Fibroblast of lung (primary cell): ENCODE measurements at regions not wholly inside any gene's neighbourhood (a gene's known extent, or its start where the extent isn't known, plus 50 kb on each side); places are given as distances from the start of the nearest gene placed in this dataset.
"Not testable (repeated sequence)": the region's sequence is repeated elsewhere in the genome, so short reads cannot be mapped to it uniquely, and the experiment has no call there.

Experiments
- DNase-seq, 2 donors: peaks; one replicate each; pipeline versions ENCODE4 v3.0.0 to v3.0.0-alpha.2; 2010; ENCODE audit warnings: low read depth in 2 of 2
- H2AFZ ChIP-seq: 2 replicates; pipeline ENCODE4 v1.5.1; 2012; ENCODE audit warnings: low read length, control low read depth, inconsistent platforms
- H3K27ac ChIP-seq: 2 replicates; pipeline ENCODE4 v1.5.1; 2011; ENCODE audit warnings: low read length, control low read depth; ENCODE audit not compliant: insufficient read depth
- H3K27me3 ChIP-seq: 2 replicates; pipeline ENCODE4 v1.5.1; 2011; ENCODE audit warnings: mild to moderate bottlenecking, low read length; ENCODE audit not compliant: control insufficient read depth, insufficient read depth
- H3K36me3 ChIP-seq: 2 replicates; pipeline ENCODE4 v1.5.1; 2011; ENCODE audit warnings: low read length; ENCODE audit not compliant: control insufficient read depth, insufficient read depth
- H3K4me1 ChIP-seq: 2 replicates; pipeline ENCODE4 v1.5.1; 2011; ENCODE audit warnings: low read length; ENCODE audit not compliant: control insufficient read depth, insufficient read depth; ENCODE audit errors: extremely low read depth
- H3K4me2 ChIP-seq: 2 replicates; pipeline ENCODE4 v1.5.1; 2011; ENCODE audit warnings: low read length, control low read depth; ENCODE audit not compliant: insufficient read depth; ENCODE audit errors: extremely low read depth
- H3K4me3 ChIP-seq, 4 experiments: fragments of 200-600 bp in 1 of 4; sonication (generic) in 1 of 4; replicated peaks in 1 of 4; 2 replicates each; pipeline ENCODE4 v1.5.1; 2011 to 2016; ENCODE audit warnings: low read length in 4 of 4, low read depth in 3 of 4, mild to moderate bottlenecking in 3 of 4, control low read depth in 2 of 4, inconsistent platforms in 1 of 4, mixed read lengths in 1 of 4; ENCODE audit not compliant: insufficient read depth in 1 of 4; ENCODE audit errors: control extremely low read depth in 1 of 4
- H3K79me2 ChIP-seq: 2 replicates; pipeline ENCODE4 v1.5.1; 2012; ENCODE audit warnings: mild to moderate bottlenecking, low read length, inconsistent platforms; ENCODE audit not compliant: control insufficient read depth, insufficient read depth
- H3K9ac ChIP-seq: 2 replicates; pipeline ENCODE4 v1.5.1; 2011; ENCODE audit warnings: mild to moderate bottlenecking, low read length, control low read depth; ENCODE audit not compliant: insufficient read depth
- H3K9me3 ChIP-seq: 2 replicates; pipeline ENCODE4 v1.5.1; 2012; ENCODE audit warnings: low read depth, low read length; ENCODE audit not compliant: control insufficient read depth, insufficient read depth
- H4K20me1 ChIP-seq: 2 replicates; pipeline ENCODE4 v1.5.1; 2011; ENCODE audit warnings: low read length; ENCODE audit not compliant: control insufficient read depth, insufficient read depth; ENCODE audit errors: extremely low read depth
- EZH2 ChIP-seq: IDR thresholded peaks from 2 replicates; pipeline ENCODE4 v1.5.1; 2012; ENCODE audit warnings: low read length, control low read depth, mild to moderate bottlenecking; ENCODE audit errors: missing control alignments
- TF ChIP-seq, protein P1 (sequence below), 2 donors: IDR thresholded peaks in 1 of 2; conservative IDR thresholded peaks in 1 of 2; 1 replicate in 1 of 2; 2 replicates in 1 of 2; pipeline ENCODE4 v1.5.1; 2011 to 2012; ENCODE audit warnings: low read length in 2 of 2, control low read depth in 1 of 2, inconsistent platforms in 1 of 2, low read depth in 1 of 2, mild to moderate bottlenecking in 1 of 2

DNA sequence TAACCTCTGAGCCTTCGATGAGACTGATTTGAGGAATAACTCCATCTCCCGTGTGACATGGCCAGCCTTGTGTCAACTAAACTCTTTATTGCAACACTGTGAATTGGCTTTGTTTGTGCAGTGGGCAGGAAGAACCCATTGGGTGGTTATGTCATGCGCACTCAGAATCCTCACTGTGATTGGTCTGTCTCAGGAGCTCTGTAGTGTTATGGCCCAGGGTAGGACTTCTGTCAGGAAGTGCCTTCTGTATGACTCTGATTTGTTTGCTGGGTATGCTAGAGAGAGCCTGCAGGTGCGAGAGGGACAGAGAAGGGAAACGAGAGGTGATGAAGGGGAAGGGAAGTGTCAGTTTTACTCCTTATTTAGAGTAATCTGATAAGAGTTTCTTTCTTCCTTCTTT is 71.5 kb upstream of the DCD start:
- no peaks in the 10 kb centered on the region for H3K79me2 ChIP-seq
- no peak overlapping the region for H3K27ac ChIP-seq
- no peaks in the 10 kb centered on the region for H3K27me3 ChIP-seq
- no peak overlapping the region for H3K9ac ChIP-seq
- no peak for DNase-seq
- no peak overlapping the region for H2AFZ ChIP-seq
- H3K4me1 ChIP-seq, result no peaks in the 10 kb centered on the region
- no peak overlapping the region for H3K4me3 ChIP-seq
- H3K4me2 ChIP-seq, result no peak overlapping the region
- no peaks in the 10 kb centered on the region for H3K36me3 ChIP-seq
- TF ChIP-seq EZH2, result no peak
- TF ChIP-seq, protein P1, sequence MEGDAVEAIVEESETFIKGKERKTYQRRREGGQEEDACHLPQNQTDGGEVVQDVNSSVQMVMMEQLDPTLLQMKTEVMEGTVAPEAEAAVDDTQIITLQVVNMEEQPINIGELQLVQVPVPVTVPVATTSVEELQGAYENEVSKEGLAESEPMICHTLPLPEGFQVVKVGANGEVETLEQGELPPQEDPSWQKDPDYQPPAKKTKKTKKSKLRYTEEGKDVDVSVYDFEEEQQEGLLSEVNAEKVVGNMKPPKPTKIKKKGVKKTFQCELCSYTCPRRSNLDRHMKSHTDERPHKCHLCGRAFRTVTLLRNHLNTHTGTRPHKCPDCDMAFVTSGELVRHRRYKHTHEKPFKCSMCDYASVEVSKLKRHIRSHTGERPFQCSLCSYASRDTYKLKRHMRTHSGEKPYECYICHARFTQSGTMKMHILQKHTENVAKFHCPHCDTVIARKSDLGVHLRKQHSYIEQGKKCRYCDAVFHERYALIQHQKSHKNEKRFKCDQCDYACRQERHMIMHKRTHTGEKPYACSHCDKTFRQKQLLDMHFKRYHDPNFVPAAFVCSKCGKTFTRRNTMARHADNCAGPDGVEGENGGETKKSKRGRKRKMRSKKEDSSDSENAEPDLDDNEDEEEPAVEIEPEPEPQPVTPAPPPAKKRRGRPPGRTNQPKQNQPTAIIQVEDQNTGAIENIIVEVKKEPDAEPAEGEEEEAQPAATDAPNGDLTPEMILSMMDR (conservative IDR thresholded peaks at IDR 0.05 in 1 of 2, IDR thresholded peaks at IDR 0.05 in 1 of 2; ENCODE audit: low read depth in 1 of 2, low read length in 2 of 2), result no peak
- no peaks in the 10 kb centered on the region for H3K9me3 ChIP-seq
- H4K20me1 ChIP-seq, result no peaks in the 10 kb centered on the region

DNA sequence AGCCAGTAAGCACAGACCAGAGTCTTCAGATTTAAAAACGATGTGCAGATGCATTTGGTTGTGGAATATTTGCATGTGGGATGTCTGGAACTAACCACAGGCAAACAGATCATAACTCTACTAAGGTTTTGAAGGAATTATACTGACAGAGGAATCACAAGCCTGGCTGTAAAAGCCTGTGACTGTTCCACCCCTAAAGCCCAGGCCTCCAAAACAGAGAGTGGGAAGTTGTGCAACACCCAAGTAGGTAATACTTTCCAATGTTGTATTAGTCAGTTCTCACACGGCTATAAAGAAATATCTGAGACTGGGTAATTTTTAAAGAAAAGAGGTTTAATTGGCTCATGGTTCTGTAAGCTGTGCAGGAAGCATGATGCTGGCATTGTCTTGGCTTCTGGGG is 68.1 kb upstream of the DCD start:
- H3K36me3 ChIP-seq, result no peaks in the 10 kb centered on the region
- no peak overlapping the region for H3K4me3 ChIP-seq
- H3K27ac ChIP-seq, result no peak overlapping the region
- no peak overlapping the region for H3K9ac ChIP-seq
- no peaks in the 10 kb centered on the region for H3K27me3 ChIP-seq
- TF ChIP-seq EZH2, result no peak
- TF ChIP-seq, protein P1 (conservative IDR thresholded peaks at IDR 0.05 in 1 of 2, IDR thresholded peaks at IDR 0.05 in 1 of 2; ENCODE audit: low read depth in 1 of 2, low read length in 2 of 2), result no peak
- H2AFZ ChIP-seq, result no peak overlapping the region
- no peak overlapping the region for H3K4me2 ChIP-seq
- no peaks in the 10 kb centered on the region for H3K4me1 ChIP-seq
- H3K79me2 ChIP-seq, result no peaks in the 10 kb centered on the region
- no peaks in the 10 kb centered on the region for H3K9me3 ChIP-seq
- no peak for DNase-seq
- no peaks in the 10 kb centered on the region for H4K20me1 ChIP-seq

DNA sequence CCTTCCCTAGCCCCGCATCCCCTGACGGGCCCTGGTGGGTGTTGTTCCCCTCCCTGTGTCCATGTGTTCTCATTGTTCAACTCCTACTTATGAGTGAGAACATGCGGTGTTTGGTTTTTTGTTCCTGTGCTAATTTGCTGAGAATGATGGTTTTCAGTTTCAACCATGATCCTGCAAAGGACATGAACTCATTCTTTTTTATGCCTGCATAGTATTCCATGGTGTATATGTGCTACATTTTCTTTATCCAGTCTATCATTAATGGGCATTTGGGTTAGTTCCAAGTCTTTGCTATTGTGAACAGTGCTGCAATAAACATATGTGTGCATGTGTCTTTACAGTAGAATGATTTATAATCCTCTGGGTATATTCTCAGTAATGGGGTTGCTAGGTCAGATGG is 65.7 kb upstream of the DCD start:
- not testable (repeated sequence) for H3K36me3 ChIP-seq, H3K79me2 ChIP-seq, H3K27ac ChIP-seq, H3K4me2 ChIP-seq, H4K20me1 ChIP-seq, H3K9me3 ChIP-seq, H2AFZ ChIP-seq, DNase-seq, H3K27me3 ChIP-seq, H3K4me3 ChIP-seq, H3K9ac ChIP-seq, H3K4me1 ChIP-seq

DNA sequence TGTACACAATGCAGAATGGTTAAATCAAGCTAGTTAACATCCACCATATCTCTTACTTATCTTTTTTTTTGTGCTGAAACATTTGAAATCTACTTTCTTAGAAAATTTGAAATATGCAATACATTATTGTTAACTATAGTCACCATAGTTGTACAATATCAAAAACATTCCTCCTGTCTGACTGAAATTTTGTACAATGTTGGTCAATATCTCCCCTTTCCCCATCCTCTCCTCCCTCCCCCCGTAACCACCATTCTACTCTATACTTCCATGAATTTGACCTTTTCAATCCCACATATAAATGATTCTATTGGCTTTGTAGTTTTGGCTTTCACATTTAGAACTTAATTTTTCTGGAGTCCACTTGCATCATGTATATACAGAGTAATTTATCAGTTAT is 63.5 kb upstream of the DCD start:
- no peak for DNase-seq
- Histone ChIP-seq H3K27me3 (no peaks in the 10 kb centered on the region), H3K4me3 (no peak overlapping the region), H3K9ac (no peak overlapping the region), H4K20me1 (no peaks in the 10 kb centered on the region), H3K36me3 (no peaks in the 10 kb centered on the region), H3K9me3 (no peaks in the 10 kb centered on the region), H3K4me2 (no peak overlapping the region), H3K27ac (no peak overlapping the region), H3K4me1 (no peaks in the 10 kb centered on the region), H3K79me2 (no peaks in the 10 kb centered on the region), H2AFZ (no peak overlapping the region)
- TF ChIP-seq, protein P1 (conservative IDR thresholded peaks at IDR 0.05 in 1 of 2, IDR thresholded peaks at IDR 0.05 in 1 of 2; ENCODE audit: low read depth in 1 of 2, low read length in 2 of 2), result no peak
- TF ChIP-seq EZH2, result no peak
